GM12878 (cell line): ENCODE measurements at regions not wholly inside any gene's neighbourhood (a gene's known extent, or its start where the extent isn't known, plus 50 kb on each side); places are given as distances from the start of the nearest gene placed in this dataset.
"Not testable (repeated sequence)": the region's sequence is repeated elsewhere in the genome, so short reads cannot be mapped to it uniquely, and the experiment has no call there.

ENCODE experiments used
- ATAC-seq: fragments of 200-7000 bp; cut with Tn5 transposase; 3 replicates; pipeline ENCODE4 v1.9.1; 2020; ENCODE audit warnings: mild to moderate bottlenecking, moderate library complexity
- BruUV-seq: library from RNA; stranded (reverse); fragments of 400-500 nt; replicated peaks from 2 replicates; lab custom pipeline; 2021; lab: Mats Ljungman, UMichigan
- CTCF ChIA-PET: fragments of 300-600 bp; sonication (Branson Sonifier 250); formaldehyde crosslinking; extraction: SDS; loops from one replicate; lab custom pipeline; 2021; ENCODE audit warnings: inconsistent platforms; lab: Yijun Ruan, JAX
- POLR2A ChIA-PET: fragments of 350-600 bp; formaldehyde crosslinking; extraction: SDS; loops from one replicate; lab custom pipeline; 2021; ENCODE audit warnings: inconsistent platforms; lab: Charles Lee
- RAD21 ChIA-PET: fragments of 300-600 bp; sonication (Branson Sonifier 250); formaldehyde crosslinking; loops from one replicate; lab custom pipeline; 2023; ENCODE audit warnings: antibody characterized with exemption; ENCODE audit not compliant: unreplicated experiment; lab: Charles Lee
- SMC1A ChIA-PET: fragments of 300-600 bp; sonication (Branson Sonifier 250); formaldehyde crosslinking; loops from one replicate; lab custom pipeline; 2023; ENCODE audit not compliant: unreplicated experiment, uncharacterized antibody; lab: Charles Lee
- DNase-seq: peaks from one replicate; pipeline ENCODE4 v3.0.0-alpha.2; 2011; ENCODE audit warnings: low read depth, low spot score
- FAIRE-seq: peaks from 3 replicates; lab custom pipeline; 2011; peaks lifted over from hg19 to GRCh38; lab: Jason Lieb, UNC
- H2AFZ ChIP-seq: 2 replicates; pipeline ENCODE4 v1.6.0; 2011; ENCODE audit warnings: low read depth, low read length, control low read depth; ENCODE audit not compliant: control insufficient read depth
- H3K27ac ChIP-seq: 2 replicates; pipeline ENCODE4 v1.5.1; 2011; ENCODE audit warnings: control low read depth; ENCODE audit not compliant: control insufficient read depth, insufficient read depth
- H3K27me3 ChIP-seq, 2 experiments: replicated peaks in 1 of 2; 2 replicates each; pipeline versions ENCODE4 v1.6.0 to v1.6.1; 2011; ENCODE audit warnings: low read length in 1 of 2; ENCODE audit not compliant: control insufficient read depth in 2 of 2, insufficient read depth in 2 of 2
- H3K36me3 ChIP-seq, 2 experiments: 2 replicates each; pipeline ENCODE4 v1.5.1; 2011; ENCODE audit warnings: low read length in 1 of 2; ENCODE audit not compliant: control insufficient read depth in 2 of 2, insufficient read depth in 2 of 2
- H3K4me1 ChIP-seq: 2 replicates; pipeline ENCODE4 v1.6.1; 2011; ENCODE audit warnings: mild to moderate bottlenecking, low read length, moderate library complexity, mixed read lengths; ENCODE audit not compliant: control insufficient read depth, insufficient read depth
- H3K4me2 ChIP-seq: 2 replicates; pipeline ENCODE4 v1.6.0; 2011; ENCODE audit warnings: control low read depth; ENCODE audit not compliant: control insufficient read depth, insufficient read depth
- H3K4me3 ChIP-seq: fragments of 200-600 bp; sonication (generic); 2 replicates; pipeline ENCODE4 v1.5.1; 2016
- H3K79me2 ChIP-seq: 2 replicates; pipeline ENCODE4 v1.6.0; 2011; ENCODE audit warnings: low read length; ENCODE audit not compliant: control insufficient read depth, insufficient read depth
- H3K9ac ChIP-seq: 2 replicates; pipeline ENCODE4 v1.8.0; 2011; ENCODE audit warnings: low read length, control low read depth, mixed read lengths; ENCODE audit not compliant: control insufficient read depth, insufficient read depth
- H3K9me3 ChIP-seq: replicated peaks from 3 replicates; pipeline ENCODE4 v1.5.1; 2011; ENCODE audit warnings: mild to moderate bottlenecking, low read length; ENCODE audit not compliant: control insufficient read depth, insufficient read depth
- H4K20me1 ChIP-seq: 2 replicates; pipeline ENCODE4 v1.6.0; 2011; ENCODE audit not compliant: control insufficient read depth, insufficient read depth
- CREM ChIP-seq: IDR thresholded peaks from 2 replicates; pipeline ENCODE4 v1.6.1; 2014; ENCODE audit warnings: antibody characterized with exemption, low read depth
- RUNX3 ChIP-seq: IDR thresholded peaks from 2 replicates; pipeline ENCODE4 v1.6.1; 2012; ENCODE audit warnings: low read length, inconsistent platforms
- SMARCA5 ChIP-seq: fragments of 450-650 bp; IDR thresholded peaks from 2 replicates; pipeline ENCODE4 v1.6.1; 2017; ENCODE audit warnings: mild to moderate bottlenecking
- ZNF217 ChIP-seq: fragments of 450-650 bp; IDR thresholded peaks from 2 replicates; pipeline ENCODE4 v1.6.1; 2017; ENCODE audit warnings: antibody characterized with exemption, mild to moderate bottlenecking
- ZNF384 ChIP-seq: IDR thresholded peaks from 2 replicates; pipeline ENCODE4 v1.6.1; 2012; ENCODE audit warnings: low read depth, mild to moderate bottlenecking, low read length, improper control_type of control experiment, borderline replicate concordance
- WGBS: methylation state at CpG from one replicate; pipeline ENCODE4 v1.1.6; 2016; ENCODE audit warnings: low lambda C conversion rate; ENCODE audit not compliant: insufficient replicate concordance, insufficient coverage; ENCODE audit errors: missing lambda C conversion rate; 5-methylcytosine and 5-hydroxymethylcytosine counted together
- in situ Hi-C: fragments of 300-500 bp; cut with MboI; formaldehyde crosslinking; loops from 9 replicates; pipeline ENCODE4 v1.14.3; 2018; ENCODE audit warnings: mixed read lengths
- intact Hi-C: fragments of 100-400 bp; cut with micrococcal nuclease; formaldehyde crosslinking; loops from one replicate; pipeline ENCODE4 v1.14.2; 2022; ENCODE audit not compliant: unreplicated experiment

- H3K9ac ChIP-seq, H3K79me2 ChIP-seq, H3K4me2 ChIP-seq, ATAC-seq, SMC1A ChIA-PET, DNase-seq, H3K4me1 ChIP-seq, H3K27me3 ChIP-seq, H3K9me3 ChIP-seq, RAD21 ChIA-PET, H3K4me3 ChIP-seq, H3K36me3 ChIP-seq, H3K27ac ChIP-seq, intact Hi-C loops, FAIRE-seq, POLR2A ChIA-PET, CTCF ChIA-PET, H4K20me1 ChIP-seq, H2AFZ ChIP-seq, BruUV-seq: not testable (repeated sequence)
- in situ Hi-C loops = loop anchor here (5.0 kb wide), 1 partner anchor 42 kb away; no protein-coding TSS in a partner anchor
- WGBS = 0% methylated on average over 1 of the region's 1 CpG
Observed at GRCh38 chr20:26220609-26221008, 524.0 kb upstream of the ZNF337 start.

GRCh38 chr20:26219546-26219945 is 522.9 kb upstream of the ZNF337 start:
- H3K79me2 ChIP-seq, SMC1A ChIA-PET, H2AFZ ChIP-seq, H3K9ac ChIP-seq, BruUV-seq, H4K20me1 ChIP-seq, DNase-seq, H3K36me3 ChIP-seq, FAIRE-seq, H3K4me1 ChIP-seq, intact Hi-C loops, ATAC-seq, H3K4me2 ChIP-seq, CTCF ChIA-PET, H3K9me3 ChIP-seq, H3K27ac ChIP-seq, H3K27me3 ChIP-seq, RAD21 ChIA-PET, in situ Hi-C loops, H3K4me3 ChIP-seq, POLR2A ChIA-PET: not testable (repeated sequence)
- 13% methylated on average over 3 of the region's 3 CpGs for WGBS

DNA sequence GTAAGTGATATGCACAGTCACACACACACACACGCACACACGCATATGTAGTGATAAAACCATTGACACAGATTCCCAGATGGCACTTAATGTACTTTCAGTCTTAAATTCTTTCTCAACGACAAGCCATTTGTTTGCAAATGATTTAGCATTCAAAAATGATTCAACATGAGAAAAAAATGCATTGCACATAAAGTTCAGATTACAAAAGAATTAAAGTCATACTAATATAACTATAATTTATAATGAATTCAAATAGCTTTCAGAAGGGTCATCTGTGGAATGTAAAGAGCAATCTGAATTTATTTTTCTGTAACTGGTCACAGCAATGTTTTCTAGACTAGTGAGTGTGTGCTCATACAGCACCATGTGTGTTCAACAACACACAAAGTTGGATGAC is 521.6 kb upstream of the ZNF337 start:
- BruUV-seq = no TSS peak
- no peaks in the 10 kb centered on the region for H4K20me1 ChIP-seq
- ATAC-seq = no peak
- H3K27ac ChIP-seq = no peak overlapping the region
- POLR2A ChIA-PET = no interaction called here
- no peaks in the 10 kb centered on the region for H3K36me3 ChIP-seq
- no peaks in the 10 kb centered on the region for H3K9me3 ChIP-seq
- SMC1A ChIA-PET = no interaction called here
- TF ChIP-seq SMARCA5 = no peak
- TF ChIP-seq CREM = no peak
- TF ChIP-seq RUNX3 = no peak
- TF ChIP-seq ZNF217 = no peak
- no peak for TF ChIP-seq ZNF384
- FAIRE-seq = no peak
- H3K4me1 ChIP-seq = no peaks in the 10 kb centered on the region
- H3K4me2 ChIP-seq = no peak overlapping the region
- RAD21 ChIA-PET = no interaction called here
- no peak for DNase-seq
- no peaks in the 10 kb centered on the region for H3K27me3 ChIP-seq
- H2AFZ ChIP-seq = no peak overlapping the region
- no peaks in the 10 kb centered on the region for H3K79me2 ChIP-seq
- H3K4me3 ChIP-seq = no peak overlapping the region
- no peak overlapping the region for H3K9ac ChIP-seq
- in situ Hi-C loops (no loop called here), intact Hi-C loops (no loop called here)
- 26% methylated on average over 3 of the region's 3 CpGs for whole genome bisulfite sequencing
- CTCF ChIA-PET = no interaction called here
